Thymus (tissue), 11 donors: ENCODE measurements at regions not wholly inside any gene's neighbourhood (a gene's known extent, or its start where the extent isn't known, plus 50 kb on each side); places are given as distances from the start of the nearest gene placed in this dataset.
"Not testable (repeated sequence)": the region's sequence is repeated elsewhere in the genome, so short reads cannot be mapped to it uniquely, and the experiment has no call there.

Experiments
- DNase-seq, 9 donors: peaks; one replicate each; pipeline ENCODE4 v3.0.0-alpha.2; 2013; ENCODE audit warnings: low spot score in 9 of 9, low read depth in 6 of 9, missing footprints in 1 of 9
- H3K27ac ChIP-seq, 2 donors: one replicate each; pipeline ENCODE4 v1.5.1; 2013; ENCODE audit warnings: control low read depth in 1 of 2, low read depth in 1 of 2, low read length in 1 of 2, mild to moderate bottlenecking in 1 of 2, moderate library complexity in 1 of 2
- H3K27me3 ChIP-seq, 2 donors: one replicate each; pipeline ENCODE4 v1.5.1; 2013; ENCODE audit warnings: low read length in 1 of 2; ENCODE audit not compliant: control insufficient read depth in 2 of 2, insufficient read depth in 1 of 2
- H3K36me3 ChIP-seq, 2 donors: one replicate each; pipeline ENCODE4 v1.5.1; 2013; ENCODE audit warnings: low read length in 1 of 2, mild to moderate bottlenecking in 1 of 2, moderate library complexity in 1 of 2; ENCODE audit not compliant: control insufficient read depth in 2 of 2, insufficient read depth in 2 of 2
- H3K4me1 ChIP-seq, 2 donors: one replicate each; pipeline ENCODE4 v1.5.1; 2013; ENCODE audit warnings: low read length in 2 of 2; ENCODE audit not compliant: control insufficient read depth in 2 of 2, insufficient read depth in 2 of 2
- H3K4me3 ChIP-seq, 2 donors: one replicate each; pipeline ENCODE4 v1.5.1; 2013; ENCODE audit warnings: low read length in 2 of 2, control low read depth in 1 of 2, mild to moderate bottlenecking in 1 of 2
- H3K9me3 ChIP-seq, 2 donors: one replicate each; pipeline ENCODE4 v1.5.1; 2013; ENCODE audit warnings: low read length in 1 of 2, mild to moderate bottlenecking in 1 of 2; ENCODE audit not compliant: control insufficient read depth in 2 of 2, insufficient read depth in 1 of 2
- WGBS: extraction: QIAGEN DNeasy Blood & Tissue Kit; methylation state at CpG from one replicate; pipeline ENCODE4 v1.1.7; 2013; 5-methylcytosine and 5-hydroxymethylcytosine counted together
- donor health status: healthy.

GRCh38 chr7:38331853-38332595 lies 58.6 kb upstream of the TARP start:
- H3K9me3 ChIP-seq, H3K36me3 ChIP-seq, DNase-seq, H3K27me3 ChIP-seq: not testable (repeated sequence)
- Histone ChIP-seq H3K27ac (peak overlapping the region in 1 of 2 donors; percentile 90), H3K4me1 (peaks cover 7 to 64% of the 10 kb centered on the region in 2 donors), H3K4me3 (peak overlapping the region in 1 of 2 donors; percentile 34)
- WGBS = 55% methylated on average over 5 of the region's 5 CpGs

GRCh38 chr7:38330861-38331621 lies 57.6 kb upstream of the TARP start:
- Histone ChIP-seq H3K36me3 (no peaks in the 10 kb centered on the region), H3K27me3 (no peaks in the 10 kb centered on the region), H3K9me3 (no peaks in the 10 kb centered on the region), H3K4me1 (peaks cover 6 to 61% of the 10 kb centered on the region in 2 donors), H3K4me3 (peak overlapping the region; percentile 15 to 34), H3K27ac (peak overlapping the region; percentile 77 to 90)
- DNase-seq = peak in 3 of 9 donors; percentile 59 to 78 (median 61)
- WGBS = 65% methylated on average over 7 of the region's 7 CpGs

DNA sequence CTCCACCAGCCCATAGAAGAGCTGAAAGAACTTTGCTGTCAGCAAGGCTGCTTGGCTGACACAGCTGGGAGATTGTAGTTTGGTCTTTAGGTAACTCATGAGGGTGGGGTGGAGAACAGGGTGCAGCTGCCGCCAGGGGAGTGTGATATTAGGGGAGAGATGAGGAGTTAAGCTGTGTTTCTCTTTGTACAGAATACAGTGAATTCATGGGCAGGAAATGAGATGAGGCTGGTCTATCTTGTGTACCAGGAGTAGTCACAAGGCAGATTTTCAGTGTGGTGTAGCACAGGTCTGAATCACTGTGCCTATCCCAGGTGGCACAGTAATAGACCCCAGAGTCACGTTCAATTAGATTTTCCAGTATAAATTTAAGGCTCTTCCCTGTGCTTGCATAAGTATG lies 56.6 kb upstream of the TARP start:
- no peaks in the 10 kb centered on the region for H3K27me3 ChIP-seq
- no peak overlapping the region for H3K4me3 ChIP-seq
- 33% methylated on average over 2 of the region's 2 CpGs for WGBS
- H3K36me3 ChIP-seq = no peaks in the 10 kb centered on the region
- H3K4me1 ChIP-seq = peaks cover 2 to 51% of the 10 kb centered on the region in 2 donors
- H3K27ac ChIP-seq = peak overlapping the region; percentile 36 to 90
- no peaks in the 10 kb centered on the region for H3K9me3 ChIP-seq
- DNase-seq = peak in 2 of 9 donors; percentile 51 to 75

DNA sequence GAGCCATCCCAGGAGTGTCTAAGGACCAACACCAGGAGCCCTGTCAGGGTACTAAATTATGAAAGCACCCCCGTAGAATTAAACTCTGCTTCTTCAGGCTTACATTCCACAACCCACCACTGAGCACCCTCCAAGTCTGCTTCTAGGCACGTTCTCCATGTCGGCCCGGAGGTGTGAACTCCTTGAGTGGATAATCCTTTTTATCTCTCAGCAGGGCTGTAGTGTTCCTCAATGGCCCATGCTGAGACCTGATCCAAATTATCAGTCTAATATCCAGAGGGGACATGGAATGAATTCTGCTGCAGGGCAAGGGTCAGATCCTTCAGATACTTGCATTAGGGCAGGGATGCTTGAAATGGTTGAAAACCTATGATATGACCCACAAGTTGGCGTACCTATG lies 55.9 kb upstream of the TARP start:
- Histone ChIP-seq H3K36me3 (no peaks in the 10 kb centered on the region), H3K27me3 (no peaks in the 10 kb centered on the region), H3K4me3 (no peak overlapping the region), H3K4me1 (peaks cover 2 to 44% of the 10 kb centered on the region in 2 donors), H3K9me3 (no peaks in the 10 kb centered on the region), H3K27ac (no peak overlapping the region)
- DNase-seq = no peak
- 98% methylated on average over 5 of the region's 5 CpGs for WGBS

DNA sequence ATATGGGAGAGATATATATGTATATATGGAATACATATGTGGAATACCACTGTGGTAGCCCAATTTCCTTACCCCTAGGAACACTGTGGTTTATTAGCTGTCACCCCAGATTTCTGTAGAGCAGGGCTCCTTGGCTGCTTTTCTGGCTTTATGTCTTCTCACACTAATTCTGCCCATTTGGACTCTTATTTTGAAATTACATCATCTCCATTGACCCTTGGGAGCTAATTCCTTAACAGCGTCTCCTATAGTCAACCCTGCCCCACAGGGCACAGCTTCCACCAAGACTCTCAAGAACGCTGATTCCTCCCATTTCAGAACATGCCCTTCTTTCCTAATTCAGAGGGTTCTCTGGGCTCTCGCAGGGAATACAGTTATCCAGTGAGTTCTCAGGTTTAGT lies 55.4 kb upstream of the TARP start:
- no peak for DNase-seq
- H3K4me1 ChIP-seq = peaks cover 2 to 44% of the 10 kb centered on the region in 2 donors
- 98% methylated on average over 3 of the region's 3 CpGs for WGBS

GRCh38 chr7:38327637-38328036 lies 54.2 kb upstream of the TARP start:
- DNase-seq = no peak
- Histone ChIP-seq H3K4me1 (peaks cover 2 to 50% of the 10 kb centered on the region in 2 donors), H3K27ac (no peak overlapping the region), H3K27me3 (no peaks in the 10 kb centered on the region), H3K9me3 (no peaks in the 10 kb centered on the region), H3K4me3 (no peak overlapping the region), H3K36me3 (no peaks in the 10 kb centered on the region)
- WGBS = 25% methylated on average over 3 of the region's 3 CpGs

More for the DNA sequence above, 55.4 kb upstream of the TARP start:
- Histone ChIP-seq H3K36me3 (no peaks in the 10 kb centered on the region), H3K4me3 (no peak overlapping the region), H3K9me3 (no peaks in the 10 kb centered on the region), H3K27ac (no peak overlapping the region), H3K27me3 (no peaks in the 10 kb centered on the region)
